OCI-LY7 (cell line): ENCODE measurements at regions not wholly inside any gene's neighbourhood (a gene's known extent, or its start where the extent isn't known, plus 50 kb on each side); places are given as distances from the start of the nearest gene placed in this dataset.

ENCODE experiments used
- BruUV-seq: library from RNA; stranded (reverse); fragments of 400-500 nt; replicated peaks from 2 replicates; lab custom pipeline; 2021; lab: Mats Ljungman, UMichigan
- CTCF ChIA-PET: fragments of 300-600 bp; sonication (Branson Sonifier 250); formaldehyde crosslinking; loops from one replicate; lab custom pipeline; 2022; ENCODE audit warnings: antibody characterized with exemption; ENCODE audit not compliant: unreplicated experiment; lab: Charles Lee
- POLR2A ChIA-PET: fragments of 300-600 bp; sonication (Branson Sonifier 250); formaldehyde crosslinking; loops from one replicate; lab custom pipeline; 2022; ENCODE audit warnings: antibody characterized with exemption; lab: Charles Lee
- DNase-seq: peaks from one replicate; pipeline ENCODE4 v3.0.0-alpha.2; 2015; ENCODE audit warnings: low spot score
- H2AFZ ChIP-seq: fragments of 200-600 bp; sonication (generic), shearing (Covaris generic); 2 replicates; pipeline ENCODE4 v1.6.1; 2014; ENCODE audit warnings: mild to moderate bottlenecking, antibody characterized with exemption, low read length, moderate library complexity
- H3K27ac ChIP-seq: fragments of 200-600 bp; sonication (generic); 2 replicates; pipeline ENCODE4 v1.5.1; 2014; ENCODE audit warnings: mixed run types, low read depth, mild to moderate bottlenecking, moderate library complexity, low read length, inconsistent platforms; ENCODE audit not compliant: poor library complexity, severe bottlenecking
- H3K36me3 ChIP-seq: fragments of 200-600 bp; sonication (generic); 2 replicates; pipeline ENCODE4 v1.6.1; 2014; ENCODE audit warnings: mild to moderate bottlenecking, antibody characterized with exemption, low read length, moderate library complexity, mixed read lengths; ENCODE audit not compliant: insufficient read depth
- H3K4me1 ChIP-seq: fragments of 200-600 bp; sonication (generic); 2 replicates; pipeline ENCODE4 v1.5.1; 2014; ENCODE audit warnings: mild to moderate bottlenecking, low read length; ENCODE audit not compliant: insufficient read depth, poor library complexity, severe bottlenecking
- H3K4me2 ChIP-seq: fragments of 200-600 bp; sonication (generic); 2 replicates; pipeline ENCODE4 v1.6.1; 2014; ENCODE audit warnings: mild to moderate bottlenecking, low read length
- H3K4me3 ChIP-seq: fragments of 200-600 bp; sonication (generic); 2 replicates; pipeline ENCODE4 v1.5.1; 2014; ENCODE audit warnings: mild to moderate bottlenecking, low read depth, low read length; ENCODE audit not compliant: poor library complexity, severe bottlenecking
- H3K79me2 ChIP-seq: fragments of 200-600 bp; sonication (generic); 2 replicates; pipeline ENCODE4 v1.6.1; 2016; ENCODE audit warnings: low read depth, mild to moderate bottlenecking, low read length, moderate library complexity, mixed read lengths; ENCODE audit not compliant: insufficient read depth
- H3K9me2 ChIP-seq: fragments of 200-600 bp; sonication (generic); 2 replicates; pipeline ENCODE4 v1.6.1; 2016; ENCODE audit warnings: mild to moderate bottlenecking, low read length, mixed read lengths; ENCODE audit not compliant: insufficient read depth
- H3K9me3 ChIP-seq: fragments of 200-600 bp; sonication (generic); 2 replicates; pipeline ENCODE4 v1.6.1; 2014; ENCODE audit warnings: mild to moderate bottlenecking, mixed run types, low read length, mixed read lengths
- H4K20me1 ChIP-seq: fragments of 200-600 bp; sonication (generic); 2 replicates; pipeline ENCODE4 v1.6.1; 2014; ENCODE audit warnings: mild to moderate bottlenecking, antibody characterized with exemption, low read length, moderate library complexity, mixed read lengths; ENCODE audit not compliant: insufficient read depth
- CTCF ChIP-seq: fragments of 200-600 bp; sonication (generic); conservative IDR thresholded peaks from 2 replicates; pipeline ENCODE4 v1.5.1; 2014; ENCODE audit warnings: mild to moderate bottlenecking, antibody characterized with exemption, low read length, moderate library complexity, mixed read lengths
- EZH2phosphoT487 ChIP-seq: fragments of 200-600 bp; sonication (generic); IDR thresholded peaks from 2 replicates; pipeline ENCODE4 v1.6.1; 2018; ENCODE audit warnings: low read depth, borderline replicate concordance, mild to moderate bottlenecking, mixed run types, antibody characterized with exemption, low read length, moderate library complexity, mixed read lengths
- intact Hi-C: fragments of 100-400 bp; cut with micrococcal nuclease; formaldehyde crosslinking; loops from one replicate; pipeline ENCODE4 v1.10.0; 2022; ENCODE audit not compliant: unreplicated experiment

GRCh38 chr2:120869036-120869729 is 133.5 kb downstream of the GLI2 start:
- ChIA-PET POLR2A (no interaction called here), CTCF (no interaction called here)

GRCh38 chr2:120869730-120870466 is 134.2 kb downstream of the GLI2 start:
- DNase-seq: no peak
- Histone ChIP-seq H3K4me2 (no peak overlapping the region), H2AFZ (no peak overlapping the region), H4K20me1 (no peaks in the 10 kb centered on the region), H3K9me3 (no peaks in the 10 kb centered on the region), H3K4me3 (no peak overlapping the region), H3K9me2 (no peaks in the 10 kb centered on the region), H3K36me3 (no peaks in the 10 kb centered on the region), H3K79me2 (no peaks in the 10 kb centered on the region), H3K4me1 (no peaks in the 10 kb centered on the region), H3K27ac (no peak overlapping the region)
- no TSS peak for BruUV-seq
- ChIA-PET CTCF (no interaction called here), POLR2A (no interaction called here)
- intact Hi-C loops: no loop called here
- TF ChIP-seq EZH2phosphoT487: no peak
- no peak for TF ChIP-seq CTCF

More at GRCh38 chr2:120869036-120869729, 133.5 kb downstream of the GLI2 start:
- Histone ChIP-seq H3K9me3 (no peaks in the 10 kb centered on the region), H3K9me2 (no peaks in the 10 kb centered on the region), H3K4me3 (no peak overlapping the region), H2AFZ (no peak overlapping the region), H3K27ac (no peak overlapping the region), H3K79me2 (no peaks in the 10 kb centered on the region), H3K4me2 (no peak overlapping the region), H3K36me3 (no peaks in the 10 kb centered on the region), H4K20me1 (no peaks in the 10 kb centered on the region), H3K4me1 (no peaks in the 10 kb centered on the region)
- BruUV-seq: no TSS peak
- intact Hi-C loops: no loop called here
- no peak for DNase-seq
- no peak for TF ChIP-seq CTCF
- TF ChIP-seq EZH2phosphoT487: no peak

- ChIA-PET POLR2A (no interaction called here), CTCF (no interaction called here)
Measured at GRCh38 chr2:120870467-120870788, 134.8 kb downstream of the GLI2 start.

More at GRCh38 chr2:120870467-120870788, 134.8 kb downstream of the GLI2 start:
- DNase-seq: no peak
- TF ChIP-seq EZH2phosphoT487 (no peak), CTCF (no peak)
- Histone ChIP-seq H3K36me3 (no peaks in the 10 kb centered on the region), H4K20me1 (no peaks in the 10 kb centered on the region), H3K79me2 (no peaks in the 10 kb centered on the region), H2AFZ (no peak overlapping the region), H3K4me2 (no peak overlapping the region), H3K4me1 (no peaks in the 10 kb centered on the region), H3K4me3 (no peak overlapping the region), H3K27ac (no peak overlapping the region), H3K9me2 (no peaks in the 10 kb centered on the region), H3K9me3 (no peaks in the 10 kb centered on the region)
- BruUV-seq: no TSS peak
- intact Hi-C loops: no loop called here
